Vagina (tissue), 2 donors: ENCODE measurements at regions not wholly inside any gene's neighbourhood (a gene's known extent, or its start where the extent isn't known, plus 50 kb on each side); places are given as distances from the start of the nearest gene placed in this dataset.

ENCODE experiments used
- POLR2A ChIP-seq, 2 donors: fragments of 450-650 bp; IDR thresholded peaks; one replicate each; pipeline ENCODE4 v1.6.1; 2017; ENCODE audit warnings: antibody characterized with exemption in 2 of 2, mild to moderate bottlenecking in 2 of 2, moderate library complexity in 2 of 2
- TF ChIP-seq, protein P1 (sequence below), 3 experiments: fragments of 450-650 bp in 2 of 3; fragments of 200-600 bp in 1 of 3; sonication (generic) in 1 of 3; IDR thresholded peaks; one replicate each; pipeline ENCODE4 v1.5.1; 2017 to 2019; ENCODE audit warnings: antibody characterized with exemption in 3 of 3, mild to moderate bottlenecking in 2 of 3, moderate library complexity in 2 of 3

DNA sequence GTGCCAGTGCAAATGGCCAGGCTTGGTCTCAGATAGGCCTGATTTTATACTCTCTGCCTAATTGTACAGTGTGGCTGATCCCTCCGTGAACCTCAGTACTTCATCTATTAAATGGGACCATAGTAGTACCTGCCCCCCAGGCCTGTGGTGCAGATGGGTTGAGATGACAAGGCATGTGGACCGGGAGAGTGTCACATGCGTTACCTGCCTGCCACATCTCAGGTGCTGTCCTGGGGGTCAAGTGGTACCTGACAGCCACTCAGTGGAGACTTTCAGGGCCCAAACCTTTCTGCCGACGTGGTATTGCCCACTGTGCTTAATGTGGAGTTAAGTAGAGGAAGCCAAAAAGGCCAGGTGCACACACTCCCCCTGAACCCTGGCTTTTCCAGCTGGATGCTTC is 197.3 kb downstream of the FOXD2 start:
- TF ChIP-seq, protein P1, sequence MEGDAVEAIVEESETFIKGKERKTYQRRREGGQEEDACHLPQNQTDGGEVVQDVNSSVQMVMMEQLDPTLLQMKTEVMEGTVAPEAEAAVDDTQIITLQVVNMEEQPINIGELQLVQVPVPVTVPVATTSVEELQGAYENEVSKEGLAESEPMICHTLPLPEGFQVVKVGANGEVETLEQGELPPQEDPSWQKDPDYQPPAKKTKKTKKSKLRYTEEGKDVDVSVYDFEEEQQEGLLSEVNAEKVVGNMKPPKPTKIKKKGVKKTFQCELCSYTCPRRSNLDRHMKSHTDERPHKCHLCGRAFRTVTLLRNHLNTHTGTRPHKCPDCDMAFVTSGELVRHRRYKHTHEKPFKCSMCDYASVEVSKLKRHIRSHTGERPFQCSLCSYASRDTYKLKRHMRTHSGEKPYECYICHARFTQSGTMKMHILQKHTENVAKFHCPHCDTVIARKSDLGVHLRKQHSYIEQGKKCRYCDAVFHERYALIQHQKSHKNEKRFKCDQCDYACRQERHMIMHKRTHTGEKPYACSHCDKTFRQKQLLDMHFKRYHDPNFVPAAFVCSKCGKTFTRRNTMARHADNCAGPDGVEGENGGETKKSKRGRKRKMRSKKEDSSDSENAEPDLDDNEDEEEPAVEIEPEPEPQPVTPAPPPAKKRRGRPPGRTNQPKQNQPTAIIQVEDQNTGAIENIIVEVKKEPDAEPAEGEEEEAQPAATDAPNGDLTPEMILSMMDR (IDR thresholded peaks at IDR 0.05): no peak
- TF ChIP-seq POLR2A (IDR thresholded peaks at IDR 0.05): no peak
